GM10266 (cell line): ENCODE measurements at regions not wholly inside any gene's neighbourhood (a gene's known extent, or its start where the extent isn't known, plus 50 kb on each side); places are given as distances from the start of the nearest gene placed in this dataset.

Source experiments
- DNase-seq: peaks from one replicate; pipeline ENCODE4 v3.0.0; 2012; ENCODE audit errors: extremely low spot score
- TF ChIP-seq, protein P1 (sequence below): IDR thresholded peaks from 2 replicates; pipeline ENCODE4 v1.5.1; 2012; ENCODE audit warnings: mild to moderate bottlenecking, low read depth; ENCODE audit not compliant: control insufficient read depth, insufficient read depth; ENCODE audit errors: missing control alignments

DNA sequence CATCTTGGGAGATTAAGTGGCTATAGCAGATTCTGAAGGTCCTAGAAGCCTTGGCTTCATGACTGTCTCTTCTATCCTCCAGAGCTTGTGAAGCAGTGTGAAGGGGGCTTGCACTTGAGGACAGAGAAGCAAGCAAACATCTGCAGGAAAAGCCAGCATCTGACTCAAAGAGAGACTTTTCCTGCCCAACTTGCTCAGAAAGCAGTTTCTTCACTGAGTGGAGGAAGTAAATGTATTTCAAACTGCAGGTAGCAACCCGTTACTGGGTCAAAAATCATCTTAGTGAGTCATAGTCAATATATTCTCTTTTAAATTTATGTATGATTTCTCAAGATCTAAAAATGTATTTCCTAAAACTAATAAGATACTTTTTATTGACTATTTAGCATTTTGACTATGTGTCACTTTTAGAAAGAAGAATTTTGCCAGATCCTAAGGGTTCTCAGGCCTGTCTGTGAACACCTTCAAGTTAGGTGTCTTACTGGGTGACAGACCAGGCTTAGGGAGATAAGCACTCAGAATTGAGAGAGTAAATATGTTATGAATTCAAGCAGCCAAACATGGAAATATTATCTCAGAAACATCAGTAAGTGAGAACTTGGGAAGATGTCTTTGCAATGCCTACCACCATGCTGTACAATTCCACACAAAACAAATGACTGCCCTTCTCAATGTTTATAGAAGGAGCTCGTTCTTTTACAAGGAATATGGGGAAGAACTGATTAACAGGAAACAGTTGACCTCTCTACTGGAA lies 72.6 kb upstream of the DMAC1 start:
- DNase-seq = no peak

DNA sequence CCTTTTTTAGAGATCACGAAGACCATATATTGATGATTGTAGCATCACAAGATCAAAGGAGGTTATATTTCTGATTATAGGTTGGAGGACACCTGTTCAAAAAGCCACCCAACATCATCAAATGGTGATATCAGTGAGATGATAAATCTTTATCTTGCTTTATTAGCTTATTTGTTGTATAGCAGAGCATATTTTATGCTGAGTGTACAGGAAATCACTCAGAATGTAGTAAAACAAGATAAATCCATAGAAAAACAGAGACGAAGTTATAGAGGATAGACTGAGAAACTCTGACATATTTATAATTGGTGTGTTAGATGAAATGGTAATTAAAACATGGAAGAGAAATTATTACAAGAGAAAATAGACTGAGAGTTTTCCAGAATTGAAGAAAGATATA lies 69.8 kb upstream of the DMAC1 start:
- TF ChIP-seq, protein P1, sequence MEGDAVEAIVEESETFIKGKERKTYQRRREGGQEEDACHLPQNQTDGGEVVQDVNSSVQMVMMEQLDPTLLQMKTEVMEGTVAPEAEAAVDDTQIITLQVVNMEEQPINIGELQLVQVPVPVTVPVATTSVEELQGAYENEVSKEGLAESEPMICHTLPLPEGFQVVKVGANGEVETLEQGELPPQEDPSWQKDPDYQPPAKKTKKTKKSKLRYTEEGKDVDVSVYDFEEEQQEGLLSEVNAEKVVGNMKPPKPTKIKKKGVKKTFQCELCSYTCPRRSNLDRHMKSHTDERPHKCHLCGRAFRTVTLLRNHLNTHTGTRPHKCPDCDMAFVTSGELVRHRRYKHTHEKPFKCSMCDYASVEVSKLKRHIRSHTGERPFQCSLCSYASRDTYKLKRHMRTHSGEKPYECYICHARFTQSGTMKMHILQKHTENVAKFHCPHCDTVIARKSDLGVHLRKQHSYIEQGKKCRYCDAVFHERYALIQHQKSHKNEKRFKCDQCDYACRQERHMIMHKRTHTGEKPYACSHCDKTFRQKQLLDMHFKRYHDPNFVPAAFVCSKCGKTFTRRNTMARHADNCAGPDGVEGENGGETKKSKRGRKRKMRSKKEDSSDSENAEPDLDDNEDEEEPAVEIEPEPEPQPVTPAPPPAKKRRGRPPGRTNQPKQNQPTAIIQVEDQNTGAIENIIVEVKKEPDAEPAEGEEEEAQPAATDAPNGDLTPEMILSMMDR = no peak
- DNase-seq = no peak

More for the DNA sequence above, 72.6 kb upstream of the DMAC1 start:
- TF ChIP-seq, protein P1 = no peak

DNA sequence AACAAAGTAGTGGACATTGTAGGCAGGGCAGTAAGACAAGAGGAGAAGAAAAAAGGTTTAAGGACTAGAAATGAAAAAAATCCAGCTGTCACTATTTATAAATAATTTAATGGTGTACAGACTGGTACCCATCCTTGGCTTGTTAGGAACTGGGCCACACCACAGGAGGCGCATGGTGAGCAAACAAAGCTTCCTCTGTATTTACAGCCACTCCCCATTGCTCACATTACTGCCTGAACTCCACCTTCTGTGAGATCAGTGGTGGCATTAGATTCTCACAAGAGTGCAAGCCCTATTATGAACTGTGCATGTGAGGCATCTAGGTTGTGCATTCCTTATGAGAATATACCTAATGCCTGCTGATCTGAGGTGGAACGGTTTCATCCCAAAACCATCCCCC lies 62.6 kb upstream of the DMAC1 start:
- TF ChIP-seq, protein P1 = no peak
- no peak for DNase-seq

DNA sequence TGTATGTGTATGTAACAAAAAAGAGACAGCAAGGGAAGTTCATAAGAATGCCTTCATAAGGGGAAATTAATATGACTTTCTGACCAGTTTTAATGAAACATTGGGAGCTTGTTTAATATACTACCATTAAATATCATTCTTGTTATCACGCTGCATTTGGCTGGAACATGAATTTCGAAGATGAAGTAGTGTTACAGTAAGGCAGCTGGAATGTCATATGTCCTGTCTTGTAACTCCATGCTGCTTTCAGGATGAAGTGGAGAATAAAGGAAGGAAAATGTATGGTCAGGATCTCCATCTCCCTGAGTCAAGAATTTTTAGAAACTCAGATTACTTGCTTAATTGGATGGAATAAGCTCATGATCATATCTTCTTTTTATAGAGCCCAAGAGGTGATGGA lies 61.5 kb upstream of the DMAC1 start:
- TF ChIP-seq, protein P1 = no peak
- no peak for DNase-seq

DNA sequence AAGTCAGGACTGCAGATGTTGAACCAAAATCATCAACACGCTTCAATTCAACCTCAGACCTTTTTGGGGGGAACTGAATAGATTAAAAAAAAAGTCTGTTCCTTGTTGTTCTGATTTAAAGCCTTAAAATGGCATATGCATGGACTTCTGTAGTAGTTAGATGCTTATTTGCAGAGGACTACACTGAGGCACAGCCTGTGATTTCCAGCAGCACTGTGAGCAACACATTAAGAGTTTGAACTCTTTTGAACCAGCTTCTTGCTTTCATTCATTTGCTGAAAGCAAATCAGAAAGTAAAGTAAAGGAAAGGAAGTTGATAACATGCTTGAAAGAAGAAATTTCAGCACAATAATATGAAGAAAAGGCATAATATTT lies 60.7 kb upstream of the DMAC1 start:
- TF ChIP-seq, protein P1 = no peak
- no peak for DNase-seq

DNA sequence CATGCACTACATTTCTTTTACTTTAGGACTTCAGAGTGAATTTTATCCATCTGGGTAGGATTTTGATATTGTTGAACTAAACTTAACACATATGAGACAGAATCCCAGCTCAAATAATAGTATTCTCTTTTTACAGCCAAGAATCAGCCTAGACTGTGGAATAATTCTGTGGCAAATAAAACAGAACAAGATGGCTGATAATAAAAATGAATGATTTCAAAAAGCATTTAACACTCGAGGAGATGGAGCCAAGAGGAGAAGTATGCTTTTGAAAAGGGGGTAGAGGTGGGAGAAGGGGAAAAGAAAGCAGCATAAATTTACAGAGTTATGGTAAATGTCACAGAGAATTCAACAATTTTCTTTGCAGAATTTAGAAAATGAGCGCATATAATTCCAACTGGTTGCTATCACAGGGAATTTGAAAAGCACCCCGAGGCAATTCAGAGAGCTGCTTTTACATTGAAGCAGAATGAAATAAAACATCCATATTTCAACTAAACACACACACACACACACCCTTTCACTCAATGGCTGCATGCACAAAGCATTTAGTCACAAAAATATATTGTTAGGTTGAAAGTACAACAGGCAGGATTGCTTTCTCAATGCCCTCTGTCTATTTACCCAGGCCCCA lies 60.2 kb upstream of the DMAC1 start:
- TF ChIP-seq, protein P1 = no peak
- DNase-seq = no peak

DNA sequence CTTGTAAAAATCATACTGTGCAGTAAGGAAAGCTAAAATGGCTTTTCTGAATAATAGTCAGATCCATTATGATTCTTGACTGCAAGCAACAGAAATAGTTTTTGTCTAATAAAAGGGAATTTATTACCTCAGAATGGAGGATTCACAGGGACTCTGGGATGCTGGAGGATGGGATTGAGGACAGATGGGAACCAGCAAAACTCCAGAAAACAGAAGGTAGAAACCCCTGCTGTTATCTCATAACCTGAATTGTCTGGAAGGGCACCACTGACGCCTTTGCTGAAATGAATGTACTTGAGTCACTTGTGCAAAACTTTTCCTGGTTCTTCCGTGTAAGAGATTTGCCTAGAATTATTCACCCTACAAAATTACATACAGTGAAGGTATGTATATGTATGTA lies 58.6 kb upstream of the DMAC1 start:
- TF ChIP-seq, protein P1 = no peak
- no peak for DNase-seq
